ENCODE measurements at regions not wholly inside any gene's neighbourhood (a gene's known extent, or its start where the extent isn't known, plus 50 kb on each side); places are given as distances from the start of the nearest gene placed in this dataset.

DNA sequence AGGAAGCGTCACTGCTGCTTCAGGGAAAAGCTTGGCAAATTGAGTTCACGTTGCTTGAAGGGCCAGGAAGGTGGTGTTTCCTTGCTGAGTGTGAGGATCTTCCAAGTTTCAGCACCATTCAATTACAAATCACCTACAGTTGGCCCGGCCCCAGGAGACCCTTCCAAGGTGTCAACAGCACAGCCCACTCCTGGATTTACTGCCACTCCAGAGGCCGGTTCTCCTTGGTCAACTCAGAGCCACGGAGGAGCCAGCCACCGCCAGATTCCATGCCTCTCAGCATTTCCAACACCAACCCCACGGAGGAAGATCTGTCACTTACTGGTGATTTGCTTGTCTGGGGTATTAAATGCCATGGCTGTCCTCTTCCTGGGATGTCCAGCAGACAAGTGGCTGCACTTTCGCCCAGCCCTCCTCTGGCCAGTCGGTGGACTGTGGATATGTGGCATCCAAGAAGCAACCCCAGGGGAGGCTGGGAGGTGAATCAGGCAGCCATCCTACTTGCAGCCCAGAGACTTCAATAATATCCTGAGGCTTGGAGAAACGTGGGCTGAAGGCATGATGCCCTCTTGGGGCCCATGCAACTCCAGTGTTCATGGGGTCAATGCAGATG is 74.1 kb upstream of the SHANK2 start:
- TF ChIP-seq CTCF (IDR thresholded peaks at IDR 0.05; ENCODE audit: control extremely low read depth, extremely low read depth): no peak
- no peaks in the 10 kb centered on the region for H3K4me1 ChIP-seq (ENCODE audit: control insufficient read depth in 5 of 5, insufficient read depth in 5 of 5, low read length in 5 of 5)
- no peak for DNase-seq

GRCh38 chr11:71325418-71326327 is 73.3 kb upstream of the SHANK2 start:
- DNase-seq (no peak), ATAC-seq (ENCODE audit: insufficient read depth, low FRiP score) (no peak)
- 91 to 93% methylated on average over 24 of the region's 24 CpGs for WGBS, 2 donors
- no peak for TF ChIP-seq CTCF (IDR thresholded peaks at IDR 0.05; ENCODE audit: control extremely low read depth, extremely low read depth)
- no peaks in the 10 kb centered on the region for H3K4me1 ChIP-seq (ENCODE audit: control insufficient read depth in 5 of 5, insufficient read depth in 5 of 5, low read length in 5 of 5)
- peaks cover 0 to 5% (median 0%) of the 10 kb centered on the region in 4 donors for H3K9me3 ChIP-seq (ENCODE audit: control insufficient read depth in 4 of 4, insufficient read depth in 3 of 4, low read length in 3 of 4)
- no peak overlapping the region for H3K27ac ChIP-seq (ENCODE audit: low read depth in 1 of 2, low read length in 1 of 2)
- H3K9ac ChIP-seq (ENCODE audit: insufficient read depth in 1 of 2, low read length in 2 of 2): no peak overlapping the region
- H3K27me3 ChIP-seq (ENCODE audit: control insufficient read depth in 3 of 3, insufficient read depth in 3 of 3, low read length in 2 of 3): no peaks in the 10 kb centered on the region
- no peaks in the 10 kb centered on the region for H3K36me3 ChIP-seq (ENCODE audit: control insufficient read depth in 4 of 4, insufficient read depth in 4 of 4, low read length in 4 of 4)
- no peak overlapping the region for H3K4me3 ChIP-seq

More for the DNA sequence above, 74.1 kb upstream of the SHANK2 start:
- no peak overlapping the region for H3K27ac ChIP-seq (ENCODE audit: low read depth in 1 of 2, low read length in 1 of 2)
- no peak for ATAC-seq (ENCODE audit: insufficient read depth, low FRiP score)
- H3K4me3 ChIP-seq: no peak overlapping the region
- H3K9me3 ChIP-seq (ENCODE audit: control insufficient read depth in 4 of 4, insufficient read depth in 3 of 4, low read length in 3 of 4): peaks cover 0 to 2% (median 0%) of the 10 kb centered on the region in 4 donors
- 76 to 77% methylated on average over 10 of the region's 10 CpGs for WGBS, 2 donors
- H3K9ac ChIP-seq (ENCODE audit: insufficient read depth in 1 of 2, low read length in 2 of 2): no peak overlapping the region
- H3K36me3 ChIP-seq (ENCODE audit: control insufficient read depth in 4 of 4, insufficient read depth in 4 of 4, low read length in 4 of 4): no peaks in the 10 kb centered on the region
- H3K27me3 ChIP-seq (ENCODE audit: control insufficient read depth in 3 of 3, insufficient read depth in 3 of 3, low read length in 2 of 3): no peaks in the 10 kb centered on the region

- H3K9ac ChIP-seq (ENCODE audit: insufficient read depth in 1 of 2, low read length in 2 of 2): no peak overlapping the region
- no peak overlapping the region for H3K4me3 ChIP-seq
- H3K36me3 ChIP-seq (ENCODE audit: control insufficient read depth in 4 of 4, insufficient read depth in 4 of 4, low read length in 4 of 4): no peaks in the 10 kb centered on the region
- H3K4me1 ChIP-seq (ENCODE audit: control insufficient read depth in 5 of 5, insufficient read depth in 5 of 5, low read length in 5 of 5): no peaks in the 10 kb centered on the region
- ATAC-seq (ENCODE audit: insufficient read depth, low FRiP score) (no peak), DNase-seq (no peak)
- H3K27ac ChIP-seq (ENCODE audit: low read depth in 1 of 2, low read length in 1 of 2): no peak overlapping the region
- peaks cover 0 to 5% (median 0%) of the 10 kb centered on the region in 4 donors for H3K9me3 ChIP-seq (ENCODE audit: control insufficient read depth in 4 of 4, insufficient read depth in 3 of 4, low read length in 3 of 4)
- TF ChIP-seq CTCF (IDR thresholded peaks at IDR 0.05; ENCODE audit: control extremely low read depth, extremely low read depth): no peak
- WGBS, 2 donors: 87 to 90% methylated on average over 13 of the region's 13 CpGs
- no peaks in the 10 kb centered on the region for H3K27me3 ChIP-seq (ENCODE audit: control insufficient read depth in 3 of 3, insufficient read depth in 3 of 3, low read length in 2 of 3)
These were observed 72.5 kb upstream of the SHANK2 start for GRCh38 chr11:71324788-71325417.

Data from lung (tissue), 11 donors.